Vagina (tissue), 2 donors: ENCODE measurements at regions not wholly inside any gene's neighbourhood (a gene's known extent, or its start where the extent isn't known, plus 50 kb on each side); places are given as distances from the start of the nearest gene placed in this dataset.

Source experiments
- POLR2AphosphoS5 ChIP-seq, 2 donors: sonication (generic); formaldehyde crosslinking; IDR thresholded peaks; one replicate each; pipeline ENCODE4 v1.9.0; 2017; ENCODE audit warnings: antibody characterized with exemption in 2 of 2, mild to moderate bottlenecking in 2 of 2, low read depth in 1 of 2; ENCODE audit not compliant: insufficient read depth in 1 of 2
- TF ChIP-seq, protein P1 (sequence below), 3 experiments: fragments of 450-650 bp in 2 of 3; fragments of 200-600 bp in 1 of 3; sonication (generic) in 1 of 3; IDR thresholded peaks; one replicate each; pipeline ENCODE4 v1.5.1; 2017 to 2019; ENCODE audit warnings: antibody characterized with exemption in 3 of 3, mild to moderate bottlenecking in 2 of 3, moderate library complexity in 2 of 3

DNA sequence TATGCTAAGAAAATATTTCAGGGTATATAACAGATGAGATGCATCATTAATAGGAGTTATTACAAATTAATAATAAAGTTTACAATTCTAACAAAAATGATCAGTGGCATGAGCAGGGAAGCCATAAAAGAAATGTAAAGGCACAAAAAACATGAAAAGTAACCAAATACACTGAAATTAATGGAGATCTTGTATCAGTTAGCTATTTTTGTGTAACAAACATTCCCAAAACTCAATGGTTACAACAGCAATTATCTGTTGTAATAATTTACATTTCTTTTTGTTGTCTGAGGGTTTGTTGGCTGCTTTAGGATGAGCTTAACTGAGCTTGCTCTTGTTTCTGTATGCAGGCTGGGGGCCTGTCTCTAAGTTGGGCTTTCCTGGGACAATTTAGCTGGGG is 104.3 kb upstream of the AHI1 start:
- TF ChIP-seq, protein P1, sequence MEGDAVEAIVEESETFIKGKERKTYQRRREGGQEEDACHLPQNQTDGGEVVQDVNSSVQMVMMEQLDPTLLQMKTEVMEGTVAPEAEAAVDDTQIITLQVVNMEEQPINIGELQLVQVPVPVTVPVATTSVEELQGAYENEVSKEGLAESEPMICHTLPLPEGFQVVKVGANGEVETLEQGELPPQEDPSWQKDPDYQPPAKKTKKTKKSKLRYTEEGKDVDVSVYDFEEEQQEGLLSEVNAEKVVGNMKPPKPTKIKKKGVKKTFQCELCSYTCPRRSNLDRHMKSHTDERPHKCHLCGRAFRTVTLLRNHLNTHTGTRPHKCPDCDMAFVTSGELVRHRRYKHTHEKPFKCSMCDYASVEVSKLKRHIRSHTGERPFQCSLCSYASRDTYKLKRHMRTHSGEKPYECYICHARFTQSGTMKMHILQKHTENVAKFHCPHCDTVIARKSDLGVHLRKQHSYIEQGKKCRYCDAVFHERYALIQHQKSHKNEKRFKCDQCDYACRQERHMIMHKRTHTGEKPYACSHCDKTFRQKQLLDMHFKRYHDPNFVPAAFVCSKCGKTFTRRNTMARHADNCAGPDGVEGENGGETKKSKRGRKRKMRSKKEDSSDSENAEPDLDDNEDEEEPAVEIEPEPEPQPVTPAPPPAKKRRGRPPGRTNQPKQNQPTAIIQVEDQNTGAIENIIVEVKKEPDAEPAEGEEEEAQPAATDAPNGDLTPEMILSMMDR (IDR thresholded peaks at IDR 0.05) = no peak
- TF ChIP-seq POLR2AphosphoS5 (IDR thresholded peaks at IDR 0.05; ENCODE audit: insufficient read depth in 1 of 2, low read depth in 1 of 2) = no peak
